PC-3 (cell line): ENCODE measurements at regions not wholly inside any gene's neighbourhood (a gene's known extent, or its start where the extent isn't known, plus 50 kb on each side); places are given as distances from the start of the nearest gene placed in this dataset.

Experiments used
- CTCF ChIP-seq: fragments of 300-600 bp; sonication (generic); conservative IDR thresholded peaks from 2 replicates; pipeline ENCODE4 v1.5.1; 2017; ENCODE audit warnings: antibody characterized with exemption, low read depth, mild to moderate bottlenecking, low read length
- EZH2 ChIP-seq: fragments of 300-600 bp; sonication (generic); IDR thresholded peaks from one replicate; pipeline ENCODE4 v1.6.1; 2017; ENCODE audit warnings: antibody characterized with exemption, mild to moderate bottlenecking, low read length; ENCODE audit not compliant: unreplicated experiment
- EZH2phosphoT487 ChIP-seq: fragments of 300-600 bp; sonication (generic); IDR thresholded peaks from 2 replicates; pipeline ENCODE4 v1.6.1; 2018; ENCODE audit warnings: mild to moderate bottlenecking, antibody characterized with exemption, low read length, borderline replicate concordance

- TF ChIP-seq CTCF = no peak
- no peak for TF ChIP-seq EZH2phosphoT487
- TF ChIP-seq EZH2 = no peak
These were observed 235.2 kb upstream of the SLC24A2 start for GRCh38 chr9:20023961-20024571.
